Activated CD4-positive, alpha-beta memory T cell treated with anti-CD3 and anti-CD28 coated beads for 36 hours (primary cell): ENCODE measurements at regions not wholly inside any gene's neighbourhood (a gene's known extent, or its start where the extent isn't known, plus 50 kb on each side); places are given as distances from the start of the nearest gene placed in this dataset.
"Not testable (repeated sequence)": the region's sequence is repeated elsewhere in the genome, so short reads cannot be mapped to it uniquely, and the experiment has no call there.

Experiments used
- CTCF ChIA-PET: fragments of 350-600 bp; sonication (Branson Sonifier 250); formaldehyde crosslinking; loops from one replicate; lab custom pipeline; 2021; ENCODE audit warnings: antibody characterized with exemption, inconsistent platforms; lab: Charles Lee
- POLR2A ChIA-PET: fragments of 350-600 bp; sonication (Branson Sonifier 250); formaldehyde crosslinking; loops from one replicate; lab custom pipeline; 2021; ENCODE audit warnings: antibody characterized with exemption; lab: Charles Lee
- DNase-seq: peaks from one replicate; pipeline ENCODE4 v3.0.0-alpha.2; 2020
- H3K27ac Mint-ChIP-seq: one replicate; pipeline ENCODE4 v1.8.0; 2021; ENCODE audit warnings: mixed read lengths
- H3K27me3 Mint-ChIP-seq: one replicate; pipeline ENCODE4 v1.8.0; 2021; ENCODE audit warnings: mixed read lengths
- H3K36me3 Mint-ChIP-seq: one replicate; pipeline ENCODE4 v1.8.0; 2021; ENCODE audit warnings: mixed read lengths
- H3K4me1 Mint-ChIP-seq: one replicate; pipeline ENCODE4 v1.8.0; 2021; ENCODE audit warnings: low read depth, mixed read lengths
- H3K4me3 Mint-ChIP-seq: one replicate; pipeline ENCODE4 v1.8.0; 2021; ENCODE audit warnings: mild to moderate bottlenecking, mixed read lengths
- H3K9me3 Mint-ChIP-seq: one replicate; pipeline ENCODE4 v1.8.0; 2021; ENCODE audit warnings: mixed read lengths
- intact Hi-C: fragments of 100-400 bp; cut with micrococcal nuclease; formaldehyde crosslinking; loops from one replicate; pipeline ENCODE4 v1.15.1; 2023

DNA sequence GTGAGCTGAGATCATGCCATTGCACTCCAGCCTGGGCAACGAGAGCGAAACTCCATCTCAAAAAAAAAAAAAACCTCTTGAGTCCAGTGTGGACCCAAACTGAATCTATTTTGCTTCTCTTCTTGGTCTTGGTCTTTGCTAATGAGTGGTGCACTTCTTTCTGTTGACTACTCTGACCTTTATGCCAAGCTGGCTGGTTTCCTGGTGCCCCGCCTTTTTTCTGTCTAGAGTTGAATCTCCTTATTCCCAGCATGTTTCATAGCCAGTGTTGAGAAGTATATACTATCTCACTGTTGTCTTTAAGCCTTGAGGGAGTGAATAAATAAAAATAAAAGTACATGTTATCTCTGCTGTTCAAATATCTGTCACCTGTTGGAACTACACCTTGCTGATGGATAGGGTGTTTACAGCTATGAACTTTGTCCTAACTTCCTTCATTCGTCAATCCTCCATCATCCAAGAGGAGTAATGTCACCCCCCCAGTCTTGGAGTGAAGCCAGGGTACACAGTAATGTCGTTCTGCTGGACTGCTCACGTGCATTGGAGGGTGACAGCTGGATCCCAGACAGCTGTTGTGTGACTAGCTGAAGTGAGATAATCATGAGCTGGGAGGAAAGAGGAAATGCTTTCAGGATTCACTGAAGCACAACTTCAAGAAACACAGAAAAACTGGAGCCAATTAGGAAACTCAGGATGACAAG lies 99.3 kb upstream of the PRKG2 start:
- H3K27me3 Mint-ChIP-seq: no peaks in the 10 kb centered on the region
- no peaks in the 10 kb centered on the region for H3K9me3 Mint-ChIP-seq
- intact Hi-C loops: no loop called here
- H3K4me3 Mint-ChIP-seq: no peak overlapping the region
- H3K27ac Mint-ChIP-seq: no peak overlapping the region
- CTCF ChIA-PET: interaction anchor here (1.7 kb wide), 1 partner anchor 34 kb away, joined by 4 read pairs; no protein-coding TSS in a partner anchor
- POLR2A ChIA-PET: no interaction called here
- H3K4me1 Mint-ChIP-seq: no peaks in the 10 kb centered on the region
- no peaks in the 10 kb centered on the region for H3K36me3 Mint-ChIP-seq
- no peak for DNase-seq

DNA sequence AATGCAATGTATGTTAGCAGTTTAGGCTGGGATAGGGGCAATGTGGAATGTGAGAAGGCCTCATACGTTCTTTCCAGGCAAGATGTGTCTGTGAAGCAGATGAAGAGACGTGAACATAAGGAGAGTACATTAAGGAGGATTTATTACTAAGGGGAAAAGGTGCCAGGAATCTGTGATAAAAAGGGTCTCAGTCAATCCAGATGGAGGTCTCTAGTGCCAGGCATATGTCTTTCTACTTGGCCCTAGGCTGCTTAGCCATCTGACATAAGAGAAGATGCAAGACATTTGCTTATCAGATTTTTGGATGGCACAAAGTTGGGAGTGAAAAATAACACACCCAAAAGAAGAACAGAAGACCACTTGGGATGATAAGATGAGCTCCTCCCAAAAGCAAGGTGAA lies 93.0 kb upstream of the PRKG2 start:
- Mint-ChIP-seq H3K4me3 (no peak overlapping the region), H3K27me3 (peaks cover 6% of the 10 kb centered on the region), H3K36me3 (no peaks in the 10 kb centered on the region), H3K4me1 (no peaks in the 10 kb centered on the region), H3K9me3 (no peaks in the 10 kb centered on the region), H3K27ac (no peak overlapping the region)
- DNase-seq: no peak
- POLR2A ChIA-PET: no interaction called here
- intact Hi-C loops: no loop called here
- CTCF ChIA-PET: no interaction called here

DNA sequence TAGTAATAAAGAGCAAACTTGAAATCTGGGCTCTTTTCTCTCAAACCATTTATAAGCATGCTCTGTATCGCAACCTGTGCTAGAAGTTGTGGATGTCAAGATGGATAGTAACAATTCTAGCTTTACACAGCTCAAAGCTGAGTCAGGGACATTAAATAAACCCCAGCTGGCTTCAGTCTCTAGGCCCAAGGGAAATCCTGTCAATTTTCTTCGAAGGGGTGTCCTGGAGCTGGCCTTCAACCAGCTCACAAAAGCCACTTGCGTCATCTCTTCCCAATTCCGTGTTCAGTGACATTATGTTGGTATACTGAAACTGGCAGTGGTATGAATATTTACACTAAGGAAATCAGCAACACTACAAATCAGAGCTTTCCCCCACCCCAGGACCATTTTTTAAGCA lies 89.8 kb upstream of the PRKG2 start:
- Mint-ChIP-seq H3K4me1 (no peaks in the 10 kb centered on the region), H3K9me3 (no peaks in the 10 kb centered on the region), H3K27ac (no peak overlapping the region), H3K27me3 (peaks cover 6% of the 10 kb centered on the region), H3K36me3 (no peaks in the 10 kb centered on the region), H3K4me3 (no peak overlapping the region)
- intact Hi-C loops: no loop called here
- ChIA-PET POLR2A (no interaction called here), CTCF (no interaction called here)
- DNase-seq: no peak

DNA sequence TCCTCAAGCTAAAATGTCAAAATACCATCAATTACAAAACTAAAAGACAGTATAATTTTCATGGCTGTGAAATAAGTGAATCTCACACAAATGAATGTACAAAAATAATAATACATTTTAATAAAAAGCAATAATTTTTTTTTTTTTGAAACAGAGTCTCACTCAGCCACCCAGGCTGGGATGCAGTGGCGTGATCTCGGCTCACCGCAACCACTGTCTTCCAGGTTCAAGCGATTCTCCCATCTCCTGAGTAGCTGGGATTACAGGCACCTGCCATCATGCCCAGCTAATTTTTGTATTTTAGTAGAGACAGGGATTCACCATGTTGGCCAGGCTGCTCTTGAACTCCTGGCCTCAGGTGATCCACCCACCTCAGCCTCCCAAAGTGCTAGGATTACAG lies 85.3 kb upstream of the PRKG2 start:
- CTCF ChIA-PET, DNase-seq, H3K4me1 Mint-ChIP-seq, H3K27ac Mint-ChIP-seq, POLR2A ChIA-PET, H3K36me3 Mint-ChIP-seq, H3K27me3 Mint-ChIP-seq, intact Hi-C loops, H3K4me3 Mint-ChIP-seq, H3K9me3 Mint-ChIP-seq: not testable (repeated sequence)

DNA sequence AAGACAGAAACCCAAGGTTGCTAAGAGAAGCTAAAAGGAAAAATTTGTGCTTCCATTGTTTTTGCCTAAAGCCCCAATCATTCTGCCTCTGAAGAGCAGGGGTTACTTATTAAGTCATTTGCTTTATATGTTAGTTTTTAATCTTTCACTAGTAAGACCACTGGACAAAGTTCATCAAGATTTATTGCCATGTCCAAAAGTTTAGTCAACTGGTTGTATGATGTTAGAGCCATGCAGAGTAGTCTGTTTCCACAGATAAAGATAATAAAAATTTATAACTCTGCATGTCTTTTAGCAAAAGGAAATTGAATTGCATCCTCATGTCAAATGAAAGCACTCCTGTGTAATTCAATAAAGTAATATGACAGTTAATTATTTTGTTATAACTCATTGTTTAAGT lies 75.8 kb upstream of the PRKG2 start:
- no peak for DNase-seq
- POLR2A ChIA-PET: no interaction called here
- Mint-ChIP-seq H3K4me1 (no peaks in the 10 kb centered on the region), H3K27me3 (peaks cover 2% of the 10 kb centered on the region), H3K36me3 (no peaks in the 10 kb centered on the region), H3K4me3 (no peak overlapping the region), H3K9me3 (no peaks in the 10 kb centered on the region), H3K27ac (no peak overlapping the region)
- intact Hi-C loops: no loop called here
- CTCF ChIA-PET: no interaction called here

DNA sequence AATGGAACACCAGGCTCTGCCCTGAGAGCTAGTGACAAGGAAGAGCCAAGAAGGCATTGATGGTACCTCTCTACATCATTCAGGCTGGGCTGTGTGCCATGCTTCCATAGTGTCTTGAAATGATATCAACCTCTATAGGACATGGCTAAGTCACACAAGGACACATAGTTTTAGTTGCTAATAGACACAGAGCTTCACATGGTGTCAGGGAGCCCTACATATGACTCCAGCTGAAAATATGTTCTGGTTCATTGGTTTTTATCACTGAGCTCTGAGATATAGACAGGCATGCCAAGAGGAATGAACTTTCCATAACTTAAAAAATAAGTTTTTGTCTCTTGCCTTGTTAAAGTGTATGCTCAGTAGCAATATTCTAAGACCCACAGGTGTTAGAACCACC lies 72.1 kb upstream of the PRKG2 start:
- Mint-ChIP-seq H3K4me1 (no peaks in the 10 kb centered on the region), H3K27me3 (peaks cover 2% of the 10 kb centered on the region), H3K27ac (no peak overlapping the region), H3K36me3 (no peaks in the 10 kb centered on the region), H3K9me3 (no peaks in the 10 kb centered on the region), H3K4me3 (no peak overlapping the region)
- ChIA-PET CTCF (interaction anchor here (0.8 to 1.0 kb wide), 2 partner anchors 217 to 1451 kb away, joined by 3 read pairs; no protein-coding TSS in a partner anchor), POLR2A (no interaction called here)
- intact Hi-C loops: no loop called here
- DNase-seq: no peak

DNA sequence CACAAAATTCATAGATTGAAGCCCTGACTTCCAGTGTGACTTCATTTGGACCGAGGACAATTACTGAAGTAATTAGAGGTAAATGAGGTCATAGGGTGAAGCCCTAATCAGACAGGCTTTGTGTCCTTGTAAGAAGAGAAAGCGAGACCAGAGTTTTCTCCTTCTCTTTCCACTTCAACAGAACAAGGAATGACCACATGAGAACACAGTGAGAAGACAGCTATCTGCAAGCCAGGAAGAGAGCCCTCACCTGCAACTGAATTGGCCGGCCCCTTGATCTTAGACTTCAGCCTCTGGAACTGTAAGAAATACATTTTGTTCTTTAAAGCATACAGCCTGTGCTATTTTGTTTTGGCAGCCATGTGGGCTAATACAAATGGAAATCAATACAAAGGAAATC lies 67.1 kb upstream of the PRKG2 start:
- intact Hi-C loops: no loop called here
- Mint-ChIP-seq H3K27ac (no peak overlapping the region), H3K9me3 (no peaks in the 10 kb centered on the region), H3K4me1 (no peaks in the 10 kb centered on the region), H3K36me3 (no peaks in the 10 kb centered on the region), H3K27me3 (no peaks in the 10 kb centered on the region), H3K4me3 (no peak overlapping the region)
- CTCF ChIA-PET: no interaction called here
- POLR2A ChIA-PET: no interaction called here
- no peak for DNase-seq

DNA sequence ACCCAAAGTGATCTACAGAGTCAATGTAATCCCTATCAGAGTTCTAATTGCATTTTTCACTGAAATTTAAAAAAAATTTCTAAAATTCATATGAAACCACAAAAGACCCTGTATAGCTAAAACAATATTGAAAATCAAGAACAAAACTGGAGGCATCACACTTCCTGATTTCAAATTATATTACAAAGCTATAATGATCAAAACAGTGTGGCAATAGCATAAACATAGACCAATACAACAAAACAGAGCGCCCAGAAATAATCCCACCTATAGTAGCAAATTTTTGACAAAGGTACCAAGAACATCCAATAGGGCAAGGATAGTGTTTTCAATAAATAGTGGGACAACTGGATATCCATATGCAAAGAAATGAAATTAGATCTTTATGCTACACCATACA lies 59.4 kb upstream of the PRKG2 start:
- Mint-ChIP-seq H3K4me1 (no peaks in the 10 kb centered on the region), H3K36me3 (no peaks in the 10 kb centered on the region), H3K4me3 (no peak overlapping the region), H3K27me3 (no peaks in the 10 kb centered on the region), H3K9me3 (peaks cover 13% of the 10 kb centered on the region), H3K27ac (no peak overlapping the region)
- intact Hi-C loops: no loop called here
- POLR2A ChIA-PET: no interaction called here
- CTCF ChIA-PET: no interaction called here
- DNase-seq: no peak

DNA sequence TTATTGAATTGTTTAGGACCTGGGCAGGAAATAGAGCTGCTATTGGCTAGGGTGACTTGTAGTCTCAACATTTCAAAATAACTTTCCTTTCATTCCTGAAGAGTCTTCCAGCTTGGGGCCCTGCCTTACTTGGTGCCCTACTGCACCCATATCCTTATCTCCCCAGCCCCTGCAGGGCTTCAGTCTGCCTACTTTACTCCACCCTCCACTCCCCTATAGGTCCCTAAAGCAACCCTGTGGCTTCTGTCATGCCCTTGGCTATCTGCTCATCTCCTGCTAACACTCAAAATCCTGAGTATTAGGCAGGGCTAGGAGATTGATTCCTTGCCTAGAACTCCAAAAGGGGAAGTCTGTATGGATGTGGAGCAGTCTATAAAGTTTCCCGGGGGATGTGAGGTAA lies 57.6 kb upstream of the PRKG2 start:
- CTCF ChIA-PET: no interaction called here
- POLR2A ChIA-PET: no interaction called here
- Mint-ChIP-seq H3K27me3 (no peaks in the 10 kb centered on the region), H3K36me3 (no peaks in the 10 kb centered on the region), H3K4me3 (no peak overlapping the region), H3K4me1 (no peaks in the 10 kb centered on the region), H3K27ac (no peak overlapping the region), H3K9me3 (peaks cover 13% of the 10 kb centered on the region)
- intact Hi-C loops: no loop called here
- no peak for DNase-seq
